ENCODE measurements at regions not wholly inside any gene's neighbourhood (a gene's known extent, or its start where the extent isn't known, plus 50 kb on each side); places are given as distances from the start of the nearest gene placed in this dataset.

- no peak overlapping the region for H3K9ac ChIP-seq (ENCODE audit: control insufficient read depth, insufficient read depth, low read length)
- TF ChIP-seq USF1 (IDR thresholded peaks at IDR 0.05; ENCODE audit: borderline replicate concordance, extremely low read length, insufficient read depth, low read depth, low read length) (no peak), KDM1A (IDR thresholded peaks at IDR 0.05; ENCODE audit: borderline replicate concordance) (no peak)
- WGBS (ENCODE audit: insufficient coverage, insufficient replicate concordance, low lambda C conversion rate, missing lambda C conversion rate), result 4% methylated on average over 2 of the region's 2 CpGs
- POLR2A ChIA-PET, result no interaction called here
- ATAC-seq, result no peak
- SMC1A ChIA-PET (ENCODE audit: uncharacterized antibody, unreplicated experiment), result no interaction called here
- FAIRE-seq, result no peak
- RAD21 ChIA-PET (ENCODE audit: unreplicated experiment), result no interaction called here
- no peak overlapping the region for H3K4me3 ChIP-seq
- intact Hi-C loops (cut with micrococcal nuclease; ENCODE audit: unreplicated experiment), result no loop called here
- in situ Hi-C loops (cut with MboI), result no loop called here
- H3K4me2 ChIP-seq (ENCODE audit: control insufficient read depth, insufficient read depth), result no peak overlapping the region
- BruUV-seq (replicated peaks), result no TSS peak
- no peak overlapping the region for H3K27ac ChIP-seq (ENCODE audit: control insufficient read depth, insufficient read depth)
- no peaks in the 10 kb centered on the region for H3K9me3 ChIP-seq (replicated peaks; ENCODE audit: control insufficient read depth, insufficient read depth, low read length)
- no peaks in the 10 kb centered on the region for H3K4me1 ChIP-seq (ENCODE audit: control insufficient read depth, insufficient read depth, low read length)
- no peaks in the 10 kb centered on the region for H4K20me1 ChIP-seq (ENCODE audit: control insufficient read depth, insufficient read depth)
- CTCF ChIA-PET, result no interaction called here
- H3K27me3 ChIP-seq (replicated peaks in 1 of 2; ENCODE audit: control insufficient read depth in 2 of 2, insufficient read depth in 2 of 2, low read length in 1 of 2), result no peaks in the 10 kb centered on the region
- DNase-seq (ENCODE audit: low read depth, low spot score), result no peak
- no peaks in the 10 kb centered on the region for H3K36me3 ChIP-seq (ENCODE audit: control insufficient read depth in 2 of 2, insufficient read depth in 2 of 2, low read length in 1 of 2)
- no peaks in the 10 kb centered on the region for H3K79me2 ChIP-seq (ENCODE audit: control insufficient read depth, insufficient read depth, low read length)
- H2AFZ ChIP-seq (ENCODE audit: control insufficient read depth, low read depth, low read length), result no peak overlapping the region
Measured at GRCh38 chrX:126238220-126238619, 72.1 kb upstream of the DCAF12L2 start.

GRCh38 chrX:126237524-126237923 is 71.4 kb upstream of the DCAF12L2 start:
- FAIRE-seq (no peak), DNase-seq (ENCODE audit: low read depth, low spot score) (no peak), ATAC-seq (no peak)
- Histone ChIP-seq H3K9me3 (replicated peaks; ENCODE audit: control insufficient read depth, insufficient read depth, low read length) (no peaks in the 10 kb centered on the region), H3K4me3 (no peak overlapping the region), H3K4me1 (ENCODE audit: control insufficient read depth, insufficient read depth, low read length) (no peaks in the 10 kb centered on the region), H3K36me3 (ENCODE audit: control insufficient read depth in 2 of 2, insufficient read depth in 2 of 2, low read length in 1 of 2) (no peaks in the 10 kb centered on the region), H3K4me2 (ENCODE audit: control insufficient read depth, insufficient read depth) (no peak overlapping the region), H2AFZ (ENCODE audit: control insufficient read depth, low read depth, low read length) (no peak overlapping the region), H3K27me3 (replicated peaks in 1 of 2; ENCODE audit: control insufficient read depth in 2 of 2, insufficient read depth in 2 of 2, low read length in 1 of 2) (no peaks in the 10 kb centered on the region), H3K9ac (ENCODE audit: control insufficient read depth, insufficient read depth, low read length) (no peak overlapping the region), H3K27ac (ENCODE audit: control insufficient read depth, insufficient read depth) (no peak overlapping the region), H3K79me2 (ENCODE audit: control insufficient read depth, insufficient read depth, low read length) (no peaks in the 10 kb centered on the region), H4K20me1 (ENCODE audit: control insufficient read depth, insufficient read depth) (no peaks in the 10 kb centered on the region)
- intact Hi-C loops (cut with micrococcal nuclease; ENCODE audit: unreplicated experiment), result no loop called here
- no TSS peak for BruUV-seq (replicated peaks)
- ChIA-PET SMC1A (ENCODE audit: uncharacterized antibody, unreplicated experiment) (no interaction called here), CTCF (no interaction called here), RAD21 (ENCODE audit: unreplicated experiment) (no interaction called here), POLR2A (no interaction called here)
- in situ Hi-C loops (cut with MboI), result no loop called here
- 23% methylated on average over 10 of the region's 10 CpGs for WGBS (ENCODE audit: insufficient coverage, insufficient replicate concordance, low lambda C conversion rate, missing lambda C conversion rate)
- no peak for TF ChIP-seq BMI1 (IDR thresholded peaks at IDR 0.05; ENCODE audit: borderline replicate concordance)
- TF ChIP-seq CHD1 (IDR thresholded peaks at IDR 0.05; ENCODE audit: low read depth, low read length), result no peak
- TF ChIP-seq HSF1 (IDR thresholded peaks at IDR 0.05; ENCODE audit: low read depth, low read length), result no peak
- no peak for TF ChIP-seq RCOR1 (conservative IDR thresholded peaks at IDR 0.05; ENCODE audit: low read depth, low read length)
- TF ChIP-seq JUNB (IDR thresholded peaks at IDR 0.05), result no peak
- no peak for TF ChIP-seq IKZF1 (conservative IDR thresholded peaks at IDR 0.05)
- TF ChIP-seq IRF3 (IDR thresholded peaks at IDR 0.05), result no peak
- TF ChIP-seq TAF1 (IDR thresholded peaks at IDR 0.05; ENCODE audit: borderline replicate concordance, low read depth, low read length), result no peak
- TF ChIP-seq MYC (IDR thresholded peaks at IDR 0.05; ENCODE audit: insufficient read depth, insufficient read length, insufficient replicate concordance, low read length, severe bottlenecking), result no peak
- no peak for TF ChIP-seq TCF7 (IDR thresholded peaks at IDR 0.05; ENCODE audit: borderline replicate concordance)
- TF ChIP-seq MYB (IDR thresholded peaks at IDR 0.05; ENCODE audit: borderline replicate concordance, low read depth, low read length), result no peak
- TF ChIP-seq YBX1 (IDR thresholded peaks at IDR 0.05), result no peak
- no peak for TF ChIP-seq NFYA (IDR thresholded peaks at IDR 0.05; ENCODE audit: borderline replicate concordance, low read depth, low read length)
- TF ChIP-seq EED (IDR thresholded peaks at IDR 0.05; ENCODE audit: low read depth), result no peak
- no peak for TF ChIP-seq SUZ12 (IDR thresholded peaks at IDR 0.05; ENCODE audit: unreplicated experiment)
- no peak for TF ChIP-seq RB1 (IDR thresholded peaks at IDR 0.05; ENCODE audit: borderline replicate concordance)
